ENCODE measurements at regions not wholly inside any gene's neighbourhood (a gene's known extent, or its start where the extent isn't known, plus 50 kb on each side); places are given as distances from the start of the nearest gene placed in this dataset.

GRCh38 chr16:80129791-80130190 lies 411.0 kb upstream of the DYNLRB2 start:
- TF ChIP-seq CTCF (IDR thresholded peaks at IDR 0.05) (no peak), POLR2A (IDR thresholded peaks at IDR 0.05) (no peak)
